GM12878 (cell line): ENCODE measurements at regions not wholly inside any gene's neighbourhood (a gene's known extent, or its start where the extent isn't known, plus 50 kb on each side); places are given as distances from the start of the nearest gene placed in this dataset.

Source experiments
- ATAC-seq: fragments of 200-7000 bp; cut with Tn5 transposase; 3 replicates; pipeline ENCODE4 v1.9.1; 2020; ENCODE audit warnings: mild to moderate bottlenecking, moderate library complexity
- BruUV-seq: library from RNA; stranded (reverse); fragments of 400-500 nt; replicated peaks from 2 replicates; lab custom pipeline; 2021; lab: Mats Ljungman, UMichigan
- CTCF ChIA-PET: fragments of 300-600 bp; sonication (Branson Sonifier 250); formaldehyde crosslinking; extraction: SDS; loops from one replicate; lab custom pipeline; 2021; ENCODE audit warnings: inconsistent platforms; lab: Yijun Ruan, JAX
- POLR2A ChIA-PET: fragments of 350-600 bp; formaldehyde crosslinking; extraction: SDS; loops from one replicate; lab custom pipeline; 2021; ENCODE audit warnings: inconsistent platforms; lab: Charles Lee
- RAD21 ChIA-PET: fragments of 300-600 bp; sonication (Branson Sonifier 250); formaldehyde crosslinking; loops from one replicate; lab custom pipeline; 2023; ENCODE audit warnings: antibody characterized with exemption; ENCODE audit not compliant: unreplicated experiment; lab: Charles Lee
- SMC1A ChIA-PET: fragments of 300-600 bp; sonication (Branson Sonifier 250); formaldehyde crosslinking; loops from one replicate; lab custom pipeline; 2023; ENCODE audit not compliant: unreplicated experiment, uncharacterized antibody; lab: Charles Lee
- DNase-seq: peaks from one replicate; pipeline ENCODE4 v3.0.0-alpha.2; 2011; ENCODE audit warnings: low read depth, low spot score
- FAIRE-seq: peaks from 3 replicates; lab custom pipeline; 2011; peaks lifted over from hg19 to GRCh38; lab: Jason Lieb, UNC
- H2AFZ ChIP-seq: 2 replicates; pipeline ENCODE4 v1.6.0; 2011; ENCODE audit warnings: low read depth, low read length, control low read depth; ENCODE audit not compliant: control insufficient read depth
- H3K27ac ChIP-seq: 2 replicates; pipeline ENCODE4 v1.5.1; 2011; ENCODE audit warnings: control low read depth; ENCODE audit not compliant: control insufficient read depth, insufficient read depth
- H3K27me3 ChIP-seq, 2 experiments: replicated peaks in 1 of 2; 2 replicates each; pipeline versions ENCODE4 v1.6.0 to v1.6.1; 2011; ENCODE audit warnings: low read length in 1 of 2; ENCODE audit not compliant: control insufficient read depth in 2 of 2, insufficient read depth in 2 of 2
- H3K36me3 ChIP-seq, 2 experiments: 2 replicates each; pipeline ENCODE4 v1.5.1; 2011; ENCODE audit warnings: low read length in 1 of 2; ENCODE audit not compliant: control insufficient read depth in 2 of 2, insufficient read depth in 2 of 2
- H3K4me1 ChIP-seq: 2 replicates; pipeline ENCODE4 v1.6.1; 2011; ENCODE audit warnings: mild to moderate bottlenecking, low read length, moderate library complexity, mixed read lengths; ENCODE audit not compliant: control insufficient read depth, insufficient read depth
- H3K4me2 ChIP-seq: 2 replicates; pipeline ENCODE4 v1.6.0; 2011; ENCODE audit warnings: control low read depth; ENCODE audit not compliant: control insufficient read depth, insufficient read depth
- H3K4me3 ChIP-seq: fragments of 200-600 bp; sonication (generic); 2 replicates; pipeline ENCODE4 v1.5.1; 2016
- H3K79me2 ChIP-seq: 2 replicates; pipeline ENCODE4 v1.6.0; 2011; ENCODE audit warnings: low read length; ENCODE audit not compliant: control insufficient read depth, insufficient read depth
- H3K9ac ChIP-seq: 2 replicates; pipeline ENCODE4 v1.8.0; 2011; ENCODE audit warnings: low read length, control low read depth, mixed read lengths; ENCODE audit not compliant: control insufficient read depth, insufficient read depth
- H3K9me3 ChIP-seq: replicated peaks from 3 replicates; pipeline ENCODE4 v1.5.1; 2011; ENCODE audit warnings: mild to moderate bottlenecking, low read length; ENCODE audit not compliant: control insufficient read depth, insufficient read depth
- H4K20me1 ChIP-seq: 2 replicates; pipeline ENCODE4 v1.6.0; 2011; ENCODE audit not compliant: control insufficient read depth, insufficient read depth
- BMI1 ChIP-seq: fragments of 450-650 bp; IDR thresholded peaks from 2 replicates; pipeline ENCODE4 v1.6.1; 2016; ENCODE audit warnings: mild to moderate bottlenecking, moderate library complexity, borderline replicate concordance
- CREB1 ChIP-seq: IDR thresholded peaks from 2 replicates; pipeline ENCODE4 v1.6.1; 2012; ENCODE audit warnings: low read depth, mild to moderate bottlenecking, inconsistent platforms
- MAX ChIP-seq: IDR thresholded peaks from 2 replicates; pipeline ENCODE4 v1.6.1; 2012; ENCODE audit warnings: low read depth, low read length, improper control_type of control experiment
- MYC ChIP-seq: IDR thresholded peaks from 2 replicates; pipeline ENCODE4 v1.6.1; 2011; ENCODE audit warnings: mild to moderate bottlenecking, low read length, moderate library complexity, inconsistent platforms; ENCODE audit not compliant: insufficient read depth, insufficient replicate concordance, insufficient read length, severe bottlenecking
- RAD51 ChIP-seq: fragments of 450-650 bp; IDR thresholded peaks from 2 replicates; pipeline ENCODE4 v1.6.1; 2016; ENCODE audit warnings: moderate library complexity, mild to moderate bottlenecking, inconsistent platforms
- RUNX3 ChIP-seq: IDR thresholded peaks from 2 replicates; pipeline ENCODE4 v1.6.1; 2012; ENCODE audit warnings: low read length, inconsistent platforms
- SIN3A ChIP-seq: IDR thresholded peaks from 2 replicates; pipeline ENCODE4 v1.6.1; 2012; ENCODE audit warnings: low read depth, low read length, improper control_type of control experiment
- SKIL ChIP-seq: fragments of 450-650 bp; IDR thresholded peaks from 2 replicates; pipeline ENCODE4 v1.6.1; 2017; ENCODE audit warnings: mild to moderate bottlenecking, low read depth, inconsistent platforms; ENCODE audit not compliant: poor library complexity, severe bottlenecking
- SMARCA5 ChIP-seq: fragments of 450-650 bp; IDR thresholded peaks from 2 replicates; pipeline ENCODE4 v1.6.1; 2017; ENCODE audit warnings: mild to moderate bottlenecking
- SREBF2 ChIP-seq: IDR thresholded peaks from 2 replicates; pipeline ENCODE4 v1.6.1; 2012; ENCODE audit warnings: mild to moderate bottlenecking, low read length
- WGBS: methylation state at CpG from one replicate; pipeline ENCODE4 v1.1.6; 2016; ENCODE audit warnings: low lambda C conversion rate; ENCODE audit not compliant: insufficient replicate concordance, insufficient coverage; ENCODE audit errors: missing lambda C conversion rate; 5-methylcytosine and 5-hydroxymethylcytosine counted together
- in situ Hi-C: fragments of 300-500 bp; cut with MboI; formaldehyde crosslinking; loops from 9 replicates; pipeline ENCODE4 v1.14.3; 2018; ENCODE audit warnings: mixed read lengths
- intact Hi-C: fragments of 100-400 bp; cut with micrococcal nuclease; formaldehyde crosslinking; loops from one replicate; pipeline ENCODE4 v1.14.2; 2022; ENCODE audit not compliant: unreplicated experiment

GRCh38 chr15:81575436-81576123 lies 201.6 kb upstream of the TMC3 start:
- no peaks in the 10 kb centered on the region for H3K36me3 ChIP-seq
- no peak overlapping the region for H3K4me2 ChIP-seq
- no peaks in the 10 kb centered on the region; a peak in 1 of 4 replicates for H3K27me3 ChIP-seq
- intact Hi-C loops (no loop called here), in situ Hi-C loops (no loop called here)
- H3K9ac ChIP-seq: no peak overlapping the region
- no peak overlapping the region for H3K4me3 ChIP-seq
- SMC1A ChIA-PET: no interaction called here
- no peaks in the 10 kb centered on the region for H3K9me3 ChIP-seq
- FAIRE-seq (no peak), ATAC-seq (no peak), DNase-seq (no peak)
- no peaks in the 10 kb centered on the region for H3K4me1 ChIP-seq
- RAD21 ChIA-PET: no interaction called here
- CTCF ChIA-PET: no interaction called here
- TF ChIP-seq SMARCA5: no peak
- no peak for TF ChIP-seq MAX
- TF ChIP-seq CREB1: no peak
- TF ChIP-seq SKIL: no peak
- TF ChIP-seq MYC: no peak
- no peak for TF ChIP-seq RUNX3
- no peak for TF ChIP-seq SREBF2
- no peak for TF ChIP-seq BMI1
- no peak for TF ChIP-seq SIN3A
- TF ChIP-seq RAD51: no peak
- no peaks in the 10 kb centered on the region for H3K79me2 ChIP-seq
- H2AFZ ChIP-seq: no peak overlapping the region
- POLR2A ChIA-PET: no interaction called here
- no TSS peak for BruUV-seq
- H4K20me1 ChIP-seq: no peaks in the 10 kb centered on the region
- 35% methylated on average over 7 of the region's 7 CpGs for WGBS
- H3K27ac ChIP-seq: no peak overlapping the region
